ENCODE measurements at regions not wholly inside any gene's neighbourhood (a gene's known extent, or its start where the extent isn't known, plus 50 kb on each side); places are given as distances from the start of the nearest gene placed in this dataset.
A peak's percentile ranks its signal among the peaks of the same experiment; 100 is the strongest.

DNA sequence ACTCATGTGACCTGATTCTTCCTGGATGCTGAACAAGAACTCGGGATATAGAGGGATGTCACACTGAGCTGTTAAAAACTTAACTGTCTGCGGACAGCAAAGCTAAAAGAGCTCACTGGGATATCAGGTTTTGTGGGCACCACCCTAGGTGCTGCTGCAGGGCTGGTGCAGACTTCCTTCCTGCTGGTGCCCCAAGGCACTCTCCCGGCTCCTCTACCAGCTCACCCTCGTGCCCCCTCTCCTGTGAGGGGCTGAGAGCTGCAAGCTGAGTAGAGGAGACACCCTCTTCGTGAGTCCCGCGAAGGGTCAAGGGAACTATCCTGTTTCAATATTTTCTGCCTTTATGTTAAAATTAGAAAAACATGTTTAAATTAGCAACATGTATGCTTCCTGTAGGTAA is 1475.7 kb downstream of the EFNB2 start:
- no peak for DNase-seq

DNA sequence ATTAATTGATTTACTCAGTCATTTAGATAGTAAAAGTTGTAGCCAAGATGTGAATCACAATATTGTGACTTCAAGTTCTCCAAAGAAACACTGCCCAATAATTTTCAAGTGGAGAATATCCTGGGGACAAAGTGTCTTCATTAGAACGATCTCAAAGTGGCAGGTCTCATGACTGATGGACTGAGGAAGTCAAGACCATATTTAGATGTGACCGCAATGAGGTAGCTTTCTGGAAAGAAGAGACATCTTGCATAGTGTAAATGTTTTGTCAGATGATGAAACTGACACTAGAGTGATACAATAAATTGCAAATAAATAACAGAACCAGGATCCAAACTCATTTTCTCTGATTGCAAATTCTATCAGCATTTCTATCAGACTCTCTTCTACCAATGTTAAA is 1476.9 kb downstream of the EFNB2 start:
- DNase-seq, result no peak

DNA sequence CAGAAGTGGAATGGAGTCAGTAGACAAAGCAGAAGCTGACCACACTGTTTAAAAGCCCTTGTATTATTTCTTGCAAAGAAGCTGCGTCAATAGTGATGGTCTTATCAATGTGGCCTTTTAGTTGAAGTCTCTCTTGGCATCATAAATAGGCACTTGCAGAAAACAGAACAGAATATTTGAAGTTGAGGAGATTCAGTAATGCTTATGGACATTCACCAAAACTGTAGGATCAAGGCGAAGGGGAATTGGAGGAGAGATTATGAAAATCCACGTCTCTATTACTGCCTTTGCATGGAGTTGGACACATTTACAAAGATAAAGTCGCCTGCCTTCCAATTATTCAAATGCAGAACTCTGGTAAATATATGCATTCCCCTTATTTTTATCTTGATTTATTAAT is 1482.8 kb downstream of the EFNB2 start:
- DNase-seq, result peak; percentile 23

DNA sequence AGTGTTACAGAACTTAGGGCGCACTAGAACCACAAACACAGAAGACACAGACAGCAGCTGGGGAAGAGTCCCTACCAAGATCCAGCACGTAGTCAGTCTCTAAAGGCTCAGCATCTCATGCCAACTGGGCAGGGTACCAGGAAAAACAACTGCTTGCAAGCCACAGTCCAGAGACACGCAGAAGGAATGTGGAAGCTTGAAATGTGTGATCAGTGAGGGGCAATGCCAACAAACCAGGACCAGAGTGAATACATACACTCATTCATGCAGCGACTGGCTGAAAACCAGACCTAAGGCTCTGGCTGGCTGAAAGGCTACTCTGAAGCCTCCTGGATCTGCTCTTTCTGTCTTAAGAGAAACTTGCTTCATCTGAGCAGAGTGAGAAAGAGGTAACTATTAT is 1484.8 kb downstream of the EFNB2 start:
- no peak for DNase-seq

DNA sequence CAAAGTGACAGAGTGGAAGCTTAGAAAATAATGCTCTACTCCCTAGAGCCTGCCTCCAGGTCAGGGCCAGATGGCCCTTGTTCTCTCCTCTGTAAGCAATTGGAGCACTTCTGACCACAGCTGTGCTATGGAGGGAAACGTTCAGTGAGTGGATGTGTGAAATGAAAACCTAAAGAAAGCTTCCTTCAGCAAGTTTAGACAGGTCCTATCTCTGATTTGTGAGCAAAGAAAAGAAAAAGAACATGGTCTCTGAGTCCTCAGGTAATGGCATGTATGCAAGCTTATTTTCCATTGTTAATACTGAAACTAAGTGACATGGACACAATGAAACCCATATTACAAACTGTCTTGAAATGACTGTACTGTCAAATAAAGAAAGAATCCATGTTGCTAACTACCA is 1486.8 kb downstream of the EFNB2 start:
- no peak for DNase-seq

DNA sequence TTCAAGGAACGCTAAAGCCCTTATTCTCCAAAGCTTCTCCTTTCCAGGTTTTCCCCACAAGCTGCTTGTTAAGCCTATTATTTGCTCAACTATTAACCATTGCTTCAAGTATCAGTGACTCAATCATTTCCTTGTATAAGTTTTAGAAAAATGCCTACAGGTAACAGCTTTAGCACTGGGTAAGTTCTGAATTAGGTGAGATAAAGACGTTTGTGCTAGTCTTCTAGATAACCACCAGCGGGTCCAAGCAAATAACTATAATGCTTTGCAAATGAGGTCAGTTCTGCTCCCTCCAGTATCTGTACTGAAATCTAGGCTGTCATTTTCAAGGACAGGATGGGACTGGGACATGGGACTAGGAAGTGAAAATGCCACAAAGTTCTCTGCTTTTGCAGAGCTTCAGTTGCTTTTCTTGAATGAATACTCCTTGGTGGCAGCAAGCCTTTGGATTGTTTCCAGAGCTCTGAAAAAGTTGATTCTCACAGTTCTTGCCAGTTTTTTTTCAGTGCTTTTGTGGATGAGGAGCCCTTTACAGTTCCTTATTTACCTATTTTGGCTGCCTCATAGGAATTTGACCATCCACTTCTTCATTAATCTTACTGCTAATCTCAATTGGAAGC is 1487.7 kb downstream of the EFNB2 start:
- no peak for DNase-seq

DNA sequence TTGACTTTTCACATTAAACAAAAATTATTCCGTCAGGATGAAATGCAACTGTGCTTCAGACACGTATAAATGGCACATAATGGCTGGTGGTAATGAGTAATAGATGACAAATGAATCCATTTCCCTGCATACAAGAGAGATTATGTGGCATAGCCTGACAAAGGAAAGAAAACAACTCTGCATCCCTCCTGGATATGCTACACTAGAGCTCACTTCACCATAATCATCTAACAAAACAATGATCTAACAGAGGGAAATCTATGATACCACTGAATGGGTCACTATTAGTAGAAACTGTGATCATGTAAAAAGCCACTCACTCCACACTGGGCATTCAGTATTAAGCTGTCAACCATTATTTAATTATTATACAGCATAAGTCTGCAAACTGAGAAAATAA is 1498.4 kb downstream of the EFNB2 start:
- DNase-seq, result no peak

DNA sequence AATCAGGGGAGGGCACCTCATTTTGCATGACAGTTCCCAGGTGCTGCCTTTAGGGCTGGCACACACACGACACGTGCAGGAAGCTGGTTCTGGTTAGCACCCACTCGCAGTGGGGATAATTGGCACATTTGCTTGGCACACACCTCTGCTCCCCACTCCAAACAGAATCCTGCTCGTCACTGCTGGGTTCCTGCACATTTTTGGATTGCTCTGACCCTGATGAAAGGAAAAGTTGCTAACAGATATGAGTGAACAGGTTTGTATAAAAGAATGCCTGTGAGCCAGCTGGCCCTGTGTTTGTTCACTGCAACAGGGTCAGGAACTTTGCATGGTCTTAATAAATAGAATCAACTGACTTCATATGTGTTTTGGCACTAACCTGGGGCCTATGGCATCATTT is 1500.4 kb downstream of the EFNB2 start:
- DNase-seq, result no peak

DNA sequence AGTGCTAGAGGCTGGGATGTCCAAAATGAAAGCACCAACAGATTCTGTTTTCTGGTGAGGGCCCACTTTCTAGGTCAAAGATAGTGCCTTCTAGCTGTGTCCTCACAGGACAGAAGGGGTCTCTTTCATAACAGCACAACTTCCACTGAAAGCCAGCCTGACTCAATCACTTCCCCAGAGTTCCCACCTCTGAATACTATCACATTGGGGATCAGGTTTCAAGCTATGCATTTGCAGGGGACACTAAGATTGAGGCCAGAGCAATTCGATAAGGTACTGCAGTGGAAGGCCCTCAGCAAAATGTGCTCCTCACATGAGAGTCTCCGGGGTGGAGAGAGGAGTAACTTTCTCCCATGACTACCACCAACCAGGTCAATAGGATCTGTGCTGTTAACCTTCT is 1501.5 kb downstream of the EFNB2 start:
- DNase-seq, result no peak

DNA sequence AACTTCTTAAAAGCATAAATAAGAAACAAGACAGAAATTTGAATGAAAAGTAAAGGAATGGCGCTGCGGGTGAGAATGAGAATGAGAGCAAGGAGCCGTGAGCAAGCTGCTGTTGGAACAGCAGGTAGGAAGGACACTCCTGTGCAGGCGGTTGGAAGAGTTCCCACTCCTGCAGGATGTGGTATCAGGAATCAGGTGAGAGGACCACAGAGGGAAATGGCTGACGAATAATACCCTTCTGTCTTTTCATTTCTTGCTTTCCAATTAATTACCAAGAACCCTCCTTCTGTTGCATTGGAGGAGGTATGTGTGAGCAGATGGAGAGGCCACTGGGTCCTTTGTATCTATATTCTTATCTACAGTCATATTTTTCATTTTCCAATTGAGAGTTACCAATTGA is 1504.2 kb downstream of the EFNB2 start:
- no peak for DNase-seq

DNA sequence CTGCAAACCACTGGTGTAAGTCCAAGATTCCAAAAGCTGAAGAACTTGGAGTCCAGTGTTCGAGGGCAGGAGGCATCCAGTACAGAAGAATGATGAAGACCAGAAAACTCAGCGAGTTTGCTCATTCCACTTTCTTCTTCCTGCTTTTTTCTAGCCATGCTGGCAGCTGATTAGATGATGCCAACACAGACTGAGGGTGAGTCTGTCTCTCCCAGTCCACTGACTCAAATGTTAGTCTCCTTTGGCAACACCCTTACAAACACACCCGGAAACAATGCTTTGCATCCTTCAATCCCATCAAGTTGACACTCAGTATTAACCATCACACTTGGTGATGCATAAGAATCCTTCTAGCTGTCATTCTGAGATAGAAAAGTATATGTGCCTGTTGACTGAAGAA is 1504.6 kb downstream of the EFNB2 start:
- DNase-seq, result no peak

DNA sequence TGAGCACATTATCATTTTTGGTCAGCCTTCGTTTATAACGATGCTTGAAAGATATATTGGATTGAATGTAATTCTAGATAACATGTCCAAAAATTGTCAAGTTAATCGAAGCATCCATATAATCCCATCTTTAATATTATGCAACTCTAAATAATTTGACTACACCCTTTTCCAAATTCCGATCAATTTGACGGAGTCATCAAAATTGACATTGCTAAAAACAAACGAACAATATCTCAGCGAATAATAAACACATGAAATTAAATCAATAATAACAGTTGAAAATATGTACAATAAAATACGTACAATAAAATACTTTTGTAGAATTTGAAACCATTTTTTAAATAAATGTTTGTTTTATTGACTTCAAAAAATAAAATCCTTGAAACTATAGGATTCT is 1516.4 kb downstream of the EFNB2 start:
- DNase-seq, result no peak

DNA sequence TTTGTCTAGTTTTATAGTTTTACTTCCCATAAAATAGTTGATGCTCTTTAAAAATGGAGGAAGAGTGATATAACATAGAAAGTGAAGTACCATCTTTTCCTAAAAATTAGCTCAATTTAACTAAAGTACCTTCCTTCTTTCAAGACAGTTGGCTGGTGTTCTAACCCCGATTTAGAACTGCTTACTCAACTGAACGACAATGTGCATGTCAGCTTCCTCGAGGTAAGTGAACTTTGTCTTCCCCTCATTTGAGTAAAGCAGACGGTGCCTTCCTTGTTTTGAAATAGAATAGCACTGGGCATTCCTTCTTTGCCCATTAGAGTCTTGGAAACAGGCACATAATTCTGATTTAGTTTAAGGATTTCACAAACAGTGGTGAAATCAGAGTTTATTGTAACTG is 1519.2 kb downstream of the EFNB2 start:
- DNase-seq, result no peak

DNA sequence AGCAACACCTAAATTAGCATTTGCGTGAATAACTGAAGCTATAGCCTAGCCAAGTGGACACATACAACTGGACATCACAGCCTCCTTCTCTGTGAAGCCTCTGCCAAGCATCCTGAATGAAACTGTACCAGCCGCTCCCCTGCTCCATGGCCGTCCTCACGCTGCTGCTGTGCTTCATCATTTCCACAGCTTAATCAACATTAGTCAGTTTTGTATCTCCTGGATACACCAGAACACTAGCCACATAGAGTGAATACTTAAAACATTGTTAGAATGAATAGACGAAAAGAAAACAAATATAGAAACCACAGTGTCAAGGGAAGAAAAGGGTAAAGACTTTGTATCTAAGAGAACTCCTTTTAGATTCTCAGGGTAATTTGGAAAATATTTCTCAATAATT is 1526.9 kb downstream of the EFNB2 start:
- no peak for DNase-seq

DNA sequence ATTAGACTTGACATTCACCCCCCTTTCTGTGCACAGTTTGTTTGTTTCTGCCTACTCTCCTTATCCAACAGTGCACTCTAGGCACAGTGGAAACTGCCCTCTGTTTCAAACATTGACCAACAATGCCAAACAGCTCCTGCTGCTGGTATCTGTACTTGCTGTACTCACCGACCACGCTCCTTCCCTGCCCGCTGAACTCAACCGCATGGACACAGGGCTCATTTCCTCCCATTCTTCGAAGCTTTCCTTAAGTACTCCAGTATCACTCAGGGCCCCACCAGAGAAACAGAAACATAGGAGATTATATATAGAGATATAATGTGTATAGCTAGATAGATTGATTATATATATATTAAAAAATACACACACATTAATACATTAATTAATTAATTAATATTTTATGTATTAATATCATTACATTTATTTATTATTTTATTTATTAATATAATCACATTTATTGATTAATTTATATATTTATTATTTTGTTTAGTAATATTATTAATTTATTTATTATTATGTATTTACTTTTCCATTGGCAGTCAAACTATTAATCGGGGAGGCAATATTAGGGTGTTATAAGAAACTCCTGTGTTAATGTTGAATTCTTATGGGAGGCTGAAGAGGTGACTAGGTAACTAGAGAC is 1528.2 kb downstream of the EFNB2 start:
- no peak for DNase-seq

DNA sequence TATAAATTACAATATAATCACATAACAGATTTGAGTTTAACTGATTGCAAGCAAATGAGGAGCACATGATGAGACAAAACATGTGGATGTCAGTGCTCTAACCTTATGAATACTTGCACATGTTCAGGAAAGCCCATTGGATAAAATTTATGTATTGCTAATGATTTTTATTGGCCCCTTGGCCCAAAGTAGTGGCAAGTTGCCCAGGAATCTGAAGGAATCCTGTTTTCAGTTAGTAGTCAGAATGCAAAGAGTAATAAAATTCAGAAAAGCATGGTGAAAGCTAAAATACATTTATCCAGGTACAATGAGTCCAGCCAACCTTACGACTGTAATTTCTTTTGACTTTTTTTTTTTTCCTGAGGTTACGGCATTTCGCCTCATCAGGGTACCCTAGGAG is 1539.4 kb downstream of the EFNB2 start:
- DNase-seq, result no peak

DNA sequence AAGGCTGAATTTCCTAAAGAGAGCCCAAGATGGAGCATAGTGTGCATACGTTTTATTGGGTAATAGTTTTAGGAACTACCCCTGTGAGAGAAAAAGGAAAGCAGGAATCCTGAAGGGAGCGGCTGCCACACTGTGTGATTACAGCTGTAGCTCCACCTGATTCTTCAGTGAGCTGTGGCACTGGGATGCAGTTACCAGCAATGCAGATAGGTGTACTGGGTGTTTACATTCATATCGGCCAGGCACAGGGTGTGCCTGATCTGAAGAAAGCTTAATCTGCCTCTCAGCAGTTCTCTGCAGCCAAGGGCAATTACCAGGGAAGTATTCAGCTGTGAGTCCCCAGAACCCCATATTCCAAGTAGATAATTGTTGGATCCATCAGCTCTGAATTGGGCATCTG is 1541.8 kb downstream of the EFNB2 start:
- no peak for DNase-seq

DNA sequence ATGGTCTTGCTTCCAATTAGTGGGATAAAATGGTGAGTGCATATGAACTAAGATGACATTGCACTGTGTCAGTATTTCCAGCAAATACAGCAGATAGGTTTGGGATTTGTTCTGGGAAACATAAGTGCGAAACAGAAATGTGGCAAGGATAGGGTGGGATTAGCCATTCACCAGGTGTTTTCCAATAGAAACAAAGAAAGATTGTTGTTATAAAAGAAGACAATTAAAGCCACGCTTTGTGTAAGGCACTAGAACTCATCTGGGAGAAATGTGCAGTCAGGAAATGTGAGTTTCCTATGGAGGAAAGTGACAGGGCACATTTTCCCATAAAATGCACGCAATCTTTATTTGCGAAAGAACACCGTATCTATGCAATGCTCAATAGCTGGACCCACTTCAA is 1547.8 kb downstream of the EFNB2 start:
- DNase-seq, result no peak

DNA sequence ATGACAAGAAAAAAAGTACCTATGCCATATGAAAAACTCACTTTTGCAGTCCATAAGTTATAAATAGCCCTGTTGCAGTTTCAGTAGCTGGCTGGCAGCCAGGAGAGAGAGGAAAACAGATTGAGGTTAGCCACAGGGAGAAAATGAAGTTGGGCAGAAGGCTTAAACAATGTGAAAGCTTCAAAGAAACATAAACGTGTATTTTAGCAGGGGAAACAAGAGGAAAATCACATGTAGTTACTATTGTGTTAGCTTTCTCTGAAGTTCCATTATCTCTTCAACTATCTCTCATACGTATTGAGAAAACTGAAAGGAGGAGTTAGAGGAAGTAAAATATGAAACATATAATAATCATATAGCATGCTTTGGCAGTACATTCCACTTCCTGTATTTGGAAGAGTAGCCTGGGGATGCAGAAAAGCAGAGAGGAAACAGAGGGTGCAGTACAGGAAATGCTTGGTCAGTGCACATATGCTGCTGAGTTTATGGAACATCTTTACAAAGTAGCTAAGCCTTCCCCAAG is 1551.1 kb downstream of the EFNB2 start:
- DNase-seq, result no peak

DNA sequence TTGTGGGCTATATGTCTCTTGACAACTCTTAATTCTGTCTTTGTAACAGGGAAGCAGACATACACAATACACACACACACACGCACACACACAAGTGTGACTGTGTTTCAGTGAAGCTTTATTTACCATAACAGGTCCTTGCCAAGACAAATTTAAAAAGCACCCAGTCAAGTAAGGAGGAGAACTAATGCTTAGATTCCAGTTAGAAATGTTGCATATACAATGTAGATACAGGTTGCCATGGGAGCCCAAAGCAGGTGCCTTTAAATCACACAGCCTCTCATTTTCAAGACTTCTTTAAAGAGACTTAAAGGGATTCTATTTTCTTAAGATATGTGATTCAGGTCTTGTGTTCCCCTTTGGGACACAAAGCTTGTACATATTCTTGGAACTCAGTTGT is 1551.9 kb downstream of the EFNB2 start:
- no peak for DNase-seq

DNA sequence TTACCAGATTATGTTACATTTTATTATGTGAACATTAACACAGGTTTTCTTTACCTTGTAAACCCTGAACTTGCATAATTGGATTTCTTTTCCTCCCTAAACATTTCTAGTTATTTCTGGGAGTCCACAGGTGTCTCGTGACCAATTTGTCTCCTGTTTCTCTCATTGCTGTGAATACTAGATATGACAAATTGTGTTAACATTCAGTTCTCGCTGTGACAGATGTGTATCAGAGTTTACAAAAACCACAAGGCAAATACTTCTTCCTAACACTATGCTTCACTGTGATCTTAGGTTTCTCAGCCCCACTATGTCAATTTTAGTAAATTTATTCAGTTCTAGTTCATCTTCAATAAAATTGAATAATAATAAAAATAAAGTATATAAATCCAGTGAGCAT is 1554.9 kb downstream of the EFNB2 start:
- DNase-seq, result no peak

DNA sequence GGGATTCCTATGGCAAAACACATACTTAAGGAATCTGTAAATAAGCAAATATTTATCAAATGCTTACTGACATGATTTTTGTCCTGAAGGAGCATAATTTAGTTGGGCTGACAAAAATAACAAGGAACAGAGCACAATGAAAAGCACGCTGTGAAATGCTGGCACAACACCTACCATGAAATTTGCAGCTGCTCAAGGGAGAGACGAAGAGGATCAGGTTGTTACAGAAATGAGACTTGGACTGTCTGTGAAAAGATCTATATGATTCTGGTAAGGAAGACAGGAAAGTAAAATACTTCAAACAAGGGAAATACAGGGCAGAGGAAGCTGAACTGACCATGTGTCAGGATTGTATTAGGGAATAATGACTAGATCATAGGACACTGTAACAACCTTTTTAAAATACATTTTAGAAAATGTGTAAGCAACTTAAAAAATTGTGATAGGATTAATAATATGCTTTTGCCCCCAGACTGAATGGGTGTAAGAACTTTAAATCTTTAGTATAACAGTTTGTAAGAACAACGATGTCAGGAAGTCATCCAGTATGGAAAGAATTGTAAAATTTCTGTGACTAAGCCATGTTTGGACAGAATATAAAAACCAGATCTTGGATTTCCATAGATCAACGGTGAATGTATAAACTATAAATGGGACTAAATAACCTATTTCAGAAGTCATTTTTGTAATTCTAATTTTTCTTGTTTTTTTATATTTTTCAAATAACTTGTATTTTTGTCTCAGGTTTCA is 1556.0 kb downstream of the EFNB2 start:
- no peak for DNase-seq

DNA sequence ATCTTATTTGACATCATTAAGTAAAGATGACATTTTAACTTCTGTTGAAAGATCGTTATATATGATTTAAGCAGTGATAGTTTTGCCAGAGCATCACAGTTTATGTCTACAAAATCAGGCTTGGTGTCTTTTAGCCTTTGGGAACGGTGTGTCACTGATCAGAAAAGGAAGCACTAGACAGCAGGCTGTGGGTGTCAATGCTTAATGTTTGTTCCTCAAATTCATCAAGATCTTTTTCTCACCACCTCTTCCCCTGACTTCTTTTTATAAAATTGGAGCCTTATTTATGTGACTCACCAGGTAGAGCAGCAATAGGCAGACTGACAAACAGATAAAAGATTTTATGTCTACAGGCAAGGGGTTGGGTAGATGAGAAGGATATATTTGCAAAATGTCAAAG is 1558.5 kb downstream of the EFNB2 start:
- no peak for DNase-seq

DNA sequence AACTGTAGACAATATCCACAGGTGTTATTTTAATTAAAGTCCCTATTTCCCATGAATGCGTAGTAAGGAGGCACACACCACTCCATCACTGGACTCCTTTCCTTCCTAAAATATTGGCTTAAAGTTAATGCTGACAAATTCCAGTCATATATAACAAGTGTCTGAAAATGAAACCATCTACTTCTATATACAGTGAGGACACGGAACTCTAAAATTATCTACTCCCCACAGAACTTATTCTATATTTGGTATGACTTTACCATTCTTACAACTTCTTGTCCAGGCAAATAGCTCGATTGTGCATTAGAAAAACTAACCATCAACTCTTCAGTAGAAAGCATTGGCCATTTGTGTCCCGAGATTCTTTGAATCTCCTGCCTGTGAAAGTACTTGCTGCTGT is 1560.2 kb downstream of the EFNB2 start:
- DNase-seq, result no peak
